T-helper 1 cell treated with Interleukin-12 subunit alpha and Interleukin-12 subunit beta and Interleukin-4 antibody, amounts not matched to agents 30 ng/mL and 1 ng/mL, for 36 hours (primary cell): ENCODE measurements at regions not wholly inside any gene's neighbourhood (a gene's known extent, or its start where the extent isn't known, plus 50 kb on each side); places are given as distances from the start of the nearest gene placed in this dataset.
"Not testable (repeated sequence)": the region's sequence is repeated elsewhere in the genome, so short reads cannot be mapped to it uniquely, and the experiment has no call there.

ENCODE experiments used
- intact Hi-C: fragments of 100-400 bp; cut with micrococcal nuclease; formaldehyde crosslinking; loops from one replicate; pipeline ENCODE4 v1.15.1; 2024

DNA sequence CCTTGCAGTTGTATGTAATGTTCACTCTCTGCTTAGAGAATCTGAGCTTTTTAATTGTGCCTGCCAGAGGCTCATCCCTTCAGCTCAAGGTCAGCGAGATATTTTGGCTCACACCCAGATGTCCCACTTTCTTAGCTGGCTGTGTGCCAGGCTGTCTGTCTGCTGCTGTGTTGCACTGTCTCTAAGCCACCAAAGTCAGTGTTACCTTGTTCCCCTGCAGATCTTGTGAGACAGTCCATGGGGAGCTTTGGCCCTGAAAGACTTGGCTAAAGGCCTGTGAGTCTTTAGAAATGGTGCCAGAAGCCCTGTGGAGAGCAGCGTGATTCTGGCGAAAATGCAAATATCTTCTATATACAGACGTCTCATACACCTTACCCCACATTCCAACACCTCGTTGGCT is 293.7 kb downstream of the TTC6 start:
- intact Hi-C loops, result no loop called here

GRCh38 chr14:37890095-37890494 is 294.7 kb downstream of the TTC6 start:
- intact Hi-C loops, result no loop called here

- intact Hi-C loops, result not testable (repeated sequence)
Observed at GRCh38 chr14:37891500-37891899, 296.1 kb downstream of the TTC6 start.

DNA sequence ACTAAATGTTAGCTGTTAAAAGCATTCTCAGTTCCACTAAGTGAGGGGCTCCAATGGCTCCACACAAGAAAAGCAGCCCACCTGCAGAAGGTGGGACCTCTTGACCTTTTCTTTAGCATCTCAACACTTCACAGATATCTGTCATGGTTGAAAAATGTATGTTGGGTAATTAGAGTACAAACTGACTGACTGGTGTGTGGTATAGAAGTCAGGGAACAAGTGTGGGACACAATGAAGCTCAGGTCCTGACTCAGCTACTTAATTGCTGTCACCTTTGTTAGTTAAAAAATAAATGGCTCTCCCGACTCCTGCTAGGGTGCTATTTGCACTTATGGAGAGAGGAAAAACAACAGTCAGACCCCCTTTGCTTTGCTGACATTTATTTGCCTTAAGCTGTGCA is 299.0 kb downstream of the TTC6 start:
- intact Hi-C loops, result no loop called here

DNA sequence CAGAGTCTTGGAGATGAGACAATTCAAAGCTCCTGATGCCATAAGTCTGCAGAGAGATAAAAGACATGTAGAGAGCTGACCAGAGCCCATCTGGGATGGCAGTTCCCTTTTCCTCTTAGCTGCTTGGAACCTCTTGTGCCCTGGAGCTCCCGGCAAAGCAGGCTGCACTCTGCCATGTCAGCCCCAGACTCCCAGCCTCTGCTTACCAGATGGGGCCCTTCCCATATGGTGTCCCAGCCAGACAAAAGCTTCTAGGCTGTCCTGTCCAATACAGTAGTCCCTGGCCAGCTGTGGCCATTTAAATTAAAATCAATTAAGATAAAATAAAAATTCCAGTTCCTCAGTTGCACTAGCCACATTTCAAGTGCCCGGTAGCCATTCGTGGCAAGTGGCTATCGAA is 303.9 kb downstream of the TTC6 start:
- intact Hi-C loops, result no loop called here

- intact Hi-C loops, result no loop called here
Observed at GRCh38 chr14:37900561-37900960, 305.1 kb downstream of the TTC6 start.

DNA sequence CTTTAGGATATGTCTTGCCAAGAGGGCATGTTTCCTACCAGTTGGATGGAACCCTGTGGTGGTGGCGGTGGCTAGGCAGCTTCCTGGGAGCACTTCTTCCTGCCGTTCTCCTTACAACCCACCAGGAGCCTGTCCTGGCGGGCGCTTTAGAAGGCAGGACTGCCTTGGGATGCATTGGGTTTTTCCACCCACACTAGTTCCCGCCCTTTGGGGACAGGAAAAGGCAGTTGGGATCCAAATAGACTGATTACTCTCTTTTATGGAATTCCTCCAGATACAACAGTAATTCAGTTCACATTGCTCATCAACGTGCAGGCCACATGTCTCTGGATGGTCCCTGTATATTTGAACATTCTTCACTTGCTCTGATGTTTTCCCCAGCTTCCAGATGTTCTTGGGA is 305.7 kb upstream of the SSTR1 start:
- intact Hi-C loops, result loop anchor here (2.0 kb wide), 1 partner anchor 821 kb away; no protein-coding TSS in a partner anchor

GRCh38 chr14:37903343-37904191 is 304.1 kb upstream of the SSTR1 start:
- intact Hi-C loops, result loop anchor here (1.0 to 2.0 kb wide), 3 partner anchors 294 to 964 kb away; no protein-coding TSS in a partner anchor

- intact Hi-C loops, result no loop called here
Observed at GRCh38 chr14:37924622-37925021, 283.1 kb upstream of the SSTR1 start.

DNA sequence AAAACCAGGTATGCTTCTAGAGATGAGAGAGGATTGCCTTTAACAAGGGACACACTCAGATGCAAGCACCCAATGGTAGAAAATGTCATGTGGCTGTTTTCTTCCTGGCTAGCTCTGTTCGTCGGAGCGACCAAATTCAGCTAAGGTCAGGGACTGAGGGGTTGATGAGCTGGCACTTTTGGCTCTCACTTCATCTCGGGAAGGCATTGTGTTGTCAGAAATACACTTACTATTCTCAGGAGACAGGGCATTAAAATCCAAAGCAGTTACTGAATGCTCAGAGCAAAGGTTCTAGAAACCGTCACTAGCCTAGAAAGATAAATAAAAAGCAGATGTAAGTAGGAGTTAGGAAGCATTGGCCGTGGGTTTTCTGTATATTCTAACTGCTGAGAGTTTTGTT is 275.7 kb upstream of the SSTR1 start:
- intact Hi-C loops, result no loop called here

DNA sequence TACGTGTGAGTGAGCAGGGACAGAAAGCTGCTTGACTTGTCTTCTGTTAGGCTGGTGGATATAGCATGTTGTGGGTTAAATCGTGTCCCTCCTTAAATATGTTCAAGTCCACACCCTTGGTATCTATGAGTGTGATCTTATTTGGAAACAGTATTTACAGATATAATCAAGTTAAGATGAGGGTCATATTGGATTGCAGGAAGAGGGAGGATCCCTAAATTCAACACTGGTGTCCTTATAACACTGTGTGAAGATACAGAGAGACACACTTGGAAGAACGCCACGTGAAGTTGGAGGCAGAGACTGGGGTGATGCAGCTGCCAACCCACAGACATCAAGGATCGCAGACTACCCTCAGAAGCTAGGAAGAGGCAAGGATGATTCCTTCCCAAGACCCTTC is 275.2 kb upstream of the SSTR1 start:
- intact Hi-C loops, result no loop called here

- intact Hi-C loops, result no loop called here
Observed at GRCh38 chr14:37936971-37937370, 270.7 kb upstream of the SSTR1 start.

- intact Hi-C loops, result no loop called here
Observed at GRCh38 chr14:37939442-37940028, 268.2 kb upstream of the SSTR1 start.

DNA sequence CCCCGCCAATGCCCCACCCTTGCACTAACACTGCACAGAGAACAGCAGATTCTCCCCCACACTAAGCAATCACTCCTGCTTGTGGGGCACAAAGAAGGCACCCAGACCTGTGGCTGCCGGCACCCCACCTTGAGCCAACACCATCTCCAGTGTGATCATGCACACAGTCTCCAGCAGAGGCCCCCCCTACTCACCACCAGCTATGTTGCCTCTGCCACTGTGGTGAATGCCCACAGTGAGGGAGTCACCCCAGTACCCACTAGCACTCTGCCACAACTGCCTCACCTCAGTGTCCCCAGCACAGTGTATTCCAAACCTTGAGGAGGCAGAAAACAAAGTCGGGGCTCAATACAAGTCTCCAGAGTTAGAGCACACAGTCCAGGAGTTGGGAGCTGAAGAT is 261.7 kb upstream of the SSTR1 start:
- intact Hi-C loops, result no loop called here

DNA sequence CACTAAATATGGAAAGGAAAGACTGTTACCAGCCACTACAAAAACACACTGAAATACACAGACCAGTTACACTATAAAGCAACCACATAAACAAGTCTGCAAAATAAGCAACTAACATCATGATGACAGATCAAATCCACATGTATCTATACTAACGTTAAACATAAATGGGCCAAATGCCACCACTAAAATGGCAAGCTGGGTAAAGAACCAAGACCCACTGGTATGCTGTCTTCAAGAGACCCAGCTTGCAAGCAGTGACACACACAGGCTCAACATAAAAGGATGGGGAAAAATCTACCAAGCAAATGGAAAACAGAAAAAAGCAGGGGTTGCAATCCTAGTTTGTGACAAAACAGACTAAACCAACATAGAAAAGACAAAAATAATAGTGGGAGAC is 260.9 kb upstream of the SSTR1 start:
- intact Hi-C loops, result no loop called here

- intact Hi-C loops, result no loop called here
Observed at GRCh38 chr14:37948266-37948665, 259.4 kb upstream of the SSTR1 start.

- intact Hi-C loops, result no loop called here
Observed at GRCh38 chr14:37968664-37969240, 239.0 kb upstream of the SSTR1 start.

DNA sequence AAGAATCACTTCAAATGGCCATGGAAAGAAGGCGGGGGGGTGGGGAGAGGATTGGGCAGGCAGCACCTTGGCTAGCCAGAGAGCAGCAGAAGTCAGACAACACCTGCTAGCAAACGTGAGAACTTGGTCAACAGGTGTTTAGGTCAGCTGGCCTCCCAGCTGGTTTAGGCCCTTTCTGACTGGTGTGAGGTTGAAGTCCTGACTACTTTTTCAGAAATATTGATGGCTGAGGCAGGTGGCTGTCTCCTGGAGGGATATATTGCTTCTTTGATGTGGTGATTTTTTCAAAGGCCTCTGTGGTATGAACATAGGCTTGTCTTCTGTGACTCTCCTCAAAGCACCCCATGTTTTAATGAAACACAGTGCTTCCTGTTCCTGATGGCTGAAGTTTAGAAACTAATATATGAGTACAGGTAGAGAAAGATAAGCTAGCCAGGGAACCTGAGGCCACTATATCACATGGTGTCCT is 238.2 kb upstream of the SSTR1 start:
- intact Hi-C loops, result no loop called here

DNA sequence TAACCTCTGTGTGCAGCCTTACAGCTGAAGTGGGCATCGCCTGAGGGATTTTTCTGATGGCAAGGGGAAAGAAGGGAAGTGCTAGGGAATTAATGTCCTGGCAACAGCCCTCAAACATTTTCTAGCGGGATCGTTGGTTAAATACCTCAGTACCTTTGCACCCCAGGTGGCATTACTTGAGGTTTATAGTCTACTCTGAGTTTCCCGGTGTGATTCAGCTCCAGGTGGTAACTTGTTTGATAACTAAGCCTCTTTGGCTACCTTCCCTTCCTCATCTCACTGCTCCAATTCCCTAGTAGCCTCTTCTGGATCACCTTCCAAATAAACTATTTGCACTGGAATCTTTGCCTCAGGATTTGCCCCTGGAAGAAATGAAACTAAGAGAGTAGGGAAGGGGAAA is 237.0 kb upstream of the SSTR1 start:
- intact Hi-C loops, result no loop called here

GRCh38 chr14:37972941-37973887 is 234.5 kb upstream of the SSTR1 start:
- intact Hi-C loops, result no loop called here

- intact Hi-C loops, result no loop called here
Observed at GRCh38 chr14:37974421-37974820, 233.3 kb upstream of the SSTR1 start.
